Choroid plexus epithelial cell (primary cell): ENCODE measurements at regions not wholly inside any gene's neighbourhood (a gene's known extent, or its start where the extent isn't known, plus 50 kb on each side); places are given as distances from the start of the nearest gene placed in this dataset.
"Not testable (repeated sequence)": the region's sequence is repeated elsewhere in the genome, so short reads cannot be mapped to it uniquely, and the experiment has no call there.

ENCODE experiments used
- DNase-seq: peaks from one replicate; pipeline ENCODE4 v3.0.0-alpha.2; 2010; ENCODE audit warnings: low read depth
- H3K4me3 ChIP-seq: 2 replicates; pipeline ENCODE4 v1.5.1; 2011; ENCODE audit warnings: low read depth, mild to moderate bottlenecking, control low read depth, low read length, moderate library complexity
- CTCF ChIP-seq: conservative IDR thresholded peaks from 2 replicates; pipeline ENCODE4 v1.5.1; 2011; ENCODE audit warnings: low read depth, mild to moderate bottlenecking, control low read depth, inconsistent platforms, low read length, moderate library complexity

- no peak for DNase-seq
- TF ChIP-seq CTCF, result no peak
- no peak overlapping the region for H3K4me3 ChIP-seq
These were observed 354.2 kb upstream of the SULF2 start for GRCh38 chr20:48139262-48140041.

- no peak for TF ChIP-seq CTCF
- no peak for DNase-seq
- no peak overlapping the region for H3K4me3 ChIP-seq
These were observed 347.6 kb upstream of the SULF2 start for GRCh38 chr20:48132834-48133233.

GRCh38 chr20:48131581-48131980 lies 346.3 kb upstream of the SULF2 start:
- DNase-seq, result no peak
- no peak overlapping the region for H3K4me3 ChIP-seq
- TF ChIP-seq CTCF, result no peak

- peak; percentile 38 for DNase-seq
- TF ChIP-seq CTCF, result no peak
- H3K4me3 ChIP-seq, result no peak overlapping the region
These were observed 344.2 kb upstream of the SULF2 start for GRCh38 chr20:48129345-48129942.

- no peak for TF ChIP-seq CTCF
- DNase-seq, result no peak
- H3K4me3 ChIP-seq, result no peak overlapping the region
These were observed 343.2 kb upstream of the SULF2 start for GRCh38 chr20:48128436-48128835.

- H3K4me3 ChIP-seq, DNase-seq: not testable (repeated sequence)
These were observed 342.7 kb upstream of the SULF2 start for GRCh38 chr20:48127964-48128363.

GRCh38 chr20:48127133-48127532 lies 341.9 kb upstream of the SULF2 start:
- H3K4me3 ChIP-seq, DNase-seq: not testable (repeated sequence)

- TF ChIP-seq CTCF, result no peak
- no peak for DNase-seq
- H3K4me3 ChIP-seq, result no peak overlapping the region
These were observed 341.0 kb upstream of the SULF2 start for GRCh38 chr20:48126227-48126740.
